GM12874 (cell line): ENCODE measurements at regions not wholly inside any gene's neighbourhood (a gene's known extent, or its start where the extent isn't known, plus 50 kb on each side); places are given as distances from the start of the nearest gene placed in this dataset.

Source experiments
- TF ChIP-seq, protein P1 (sequence below): IDR thresholded peaks from 2 replicates; pipeline ENCODE4 v1.5.1; 2011; ENCODE audit warnings: low read depth, mild to moderate bottlenecking, control low read depth, low read length, moderate library complexity; ENCODE audit not compliant: insufficient read depth

DNA sequence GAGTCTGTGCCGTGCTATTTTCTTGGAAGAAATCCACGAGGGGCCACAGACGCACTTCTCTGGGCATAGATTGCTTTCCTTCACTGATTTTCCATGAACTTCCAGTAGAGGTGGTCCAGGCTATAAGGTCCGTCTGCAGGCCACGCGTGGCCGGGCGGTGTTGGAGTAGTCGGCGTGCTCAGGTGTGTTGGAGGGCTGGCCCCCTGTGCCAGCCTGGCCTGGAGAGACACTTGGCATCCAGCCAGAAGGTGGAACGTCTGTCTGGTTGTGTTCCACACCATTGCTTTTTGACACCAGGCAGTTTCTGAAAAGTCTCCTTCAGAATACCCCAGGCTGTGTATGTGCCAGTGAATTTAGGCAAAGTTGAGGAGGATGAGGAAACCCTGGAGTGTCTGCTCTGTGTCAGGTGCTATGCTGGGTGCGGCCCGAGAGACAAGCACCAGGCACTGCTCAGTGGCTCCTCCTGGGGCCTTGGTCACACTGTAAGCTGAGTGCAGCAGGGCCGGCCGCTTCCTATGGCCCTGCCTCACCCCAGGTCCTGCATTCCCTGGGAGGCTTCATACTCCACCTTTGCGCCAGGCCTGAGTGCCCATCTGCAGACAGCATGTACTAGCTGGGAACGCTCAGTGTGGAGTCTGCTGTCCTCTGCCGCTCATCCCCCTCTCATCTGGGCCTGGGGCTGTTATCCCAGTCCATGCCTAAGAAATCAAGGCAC lies 52.1 kb upstream of the TAMM41 start:
- TF ChIP-seq, protein P1, sequence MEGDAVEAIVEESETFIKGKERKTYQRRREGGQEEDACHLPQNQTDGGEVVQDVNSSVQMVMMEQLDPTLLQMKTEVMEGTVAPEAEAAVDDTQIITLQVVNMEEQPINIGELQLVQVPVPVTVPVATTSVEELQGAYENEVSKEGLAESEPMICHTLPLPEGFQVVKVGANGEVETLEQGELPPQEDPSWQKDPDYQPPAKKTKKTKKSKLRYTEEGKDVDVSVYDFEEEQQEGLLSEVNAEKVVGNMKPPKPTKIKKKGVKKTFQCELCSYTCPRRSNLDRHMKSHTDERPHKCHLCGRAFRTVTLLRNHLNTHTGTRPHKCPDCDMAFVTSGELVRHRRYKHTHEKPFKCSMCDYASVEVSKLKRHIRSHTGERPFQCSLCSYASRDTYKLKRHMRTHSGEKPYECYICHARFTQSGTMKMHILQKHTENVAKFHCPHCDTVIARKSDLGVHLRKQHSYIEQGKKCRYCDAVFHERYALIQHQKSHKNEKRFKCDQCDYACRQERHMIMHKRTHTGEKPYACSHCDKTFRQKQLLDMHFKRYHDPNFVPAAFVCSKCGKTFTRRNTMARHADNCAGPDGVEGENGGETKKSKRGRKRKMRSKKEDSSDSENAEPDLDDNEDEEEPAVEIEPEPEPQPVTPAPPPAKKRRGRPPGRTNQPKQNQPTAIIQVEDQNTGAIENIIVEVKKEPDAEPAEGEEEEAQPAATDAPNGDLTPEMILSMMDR = no peak

DNA sequence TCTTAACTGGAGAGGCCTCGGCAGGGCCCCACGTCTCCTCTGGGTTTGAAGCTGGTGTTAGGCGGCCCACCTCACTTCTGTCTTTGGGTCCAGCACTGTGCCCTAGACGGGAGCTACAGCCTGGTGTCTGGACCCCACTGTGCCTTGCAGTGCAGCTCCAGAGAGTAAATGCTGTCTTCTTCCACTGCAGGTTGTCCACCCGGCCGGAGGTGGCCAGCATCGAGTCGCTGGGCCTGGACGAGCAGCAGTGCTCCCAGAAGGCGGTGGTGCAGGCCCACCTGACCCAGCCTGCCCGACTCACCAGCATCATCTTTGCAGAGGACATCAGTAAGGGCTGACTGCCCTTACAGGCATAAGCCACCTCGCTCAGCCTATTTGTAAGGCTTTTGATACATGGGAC lies 53.1 kb upstream of the TAMM41 start:
- TF ChIP-seq, protein P1 = no peak

DNA sequence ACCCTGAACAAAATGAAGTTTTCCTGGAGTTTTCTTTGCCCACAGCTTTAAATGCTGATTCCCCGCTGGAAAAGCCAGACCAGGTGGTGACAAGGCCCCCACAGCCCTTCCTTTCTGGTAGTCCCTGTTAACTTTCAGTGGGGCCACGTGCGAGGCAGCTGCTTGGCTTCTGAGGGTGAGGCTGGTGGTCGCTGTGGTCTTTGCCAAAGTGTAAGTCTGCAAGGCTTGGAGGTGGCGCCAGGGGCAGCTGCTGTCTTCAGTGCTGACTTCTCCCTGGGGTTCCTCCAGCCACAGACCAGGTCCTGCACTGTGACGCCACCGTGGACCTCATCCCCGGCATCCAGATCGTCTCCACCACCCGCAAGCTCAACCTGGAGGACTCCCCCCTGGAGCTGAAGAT lies 54.1 kb upstream of the TAMM41 start:
- TF ChIP-seq, protein P1 = no peak

DNA sequence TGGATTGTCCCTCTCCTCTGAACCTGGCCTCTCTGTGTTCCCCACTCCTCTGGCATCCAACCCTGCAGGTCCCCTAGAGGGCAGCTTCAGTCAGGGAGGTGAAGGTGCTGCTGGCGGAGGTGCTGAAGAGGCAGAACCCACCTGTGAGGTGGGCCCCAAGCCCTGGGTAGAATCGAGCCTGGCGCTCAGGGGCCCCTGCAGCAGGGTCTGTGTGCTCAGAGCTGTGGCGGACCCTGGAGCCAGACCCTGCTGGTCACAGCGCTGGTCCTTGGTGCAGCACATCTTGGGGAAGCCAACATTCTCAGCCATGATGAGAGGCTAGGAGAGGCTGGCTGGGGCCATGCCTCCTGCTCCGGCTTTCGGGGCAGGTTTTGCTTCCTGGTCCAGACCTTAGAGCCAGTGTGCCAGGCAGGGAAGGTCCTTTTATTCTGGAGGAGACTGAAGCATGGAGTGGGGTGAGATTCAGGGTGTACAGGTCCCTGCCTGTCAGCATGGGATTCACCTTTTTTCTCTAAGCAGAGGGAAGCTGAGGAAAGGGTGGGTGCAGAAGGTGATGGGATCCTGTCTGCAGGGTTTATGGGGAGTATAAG lies 54.7 kb upstream of the TAMM41 start:
- TF ChIP-seq, protein P1 = no peak

DNA sequence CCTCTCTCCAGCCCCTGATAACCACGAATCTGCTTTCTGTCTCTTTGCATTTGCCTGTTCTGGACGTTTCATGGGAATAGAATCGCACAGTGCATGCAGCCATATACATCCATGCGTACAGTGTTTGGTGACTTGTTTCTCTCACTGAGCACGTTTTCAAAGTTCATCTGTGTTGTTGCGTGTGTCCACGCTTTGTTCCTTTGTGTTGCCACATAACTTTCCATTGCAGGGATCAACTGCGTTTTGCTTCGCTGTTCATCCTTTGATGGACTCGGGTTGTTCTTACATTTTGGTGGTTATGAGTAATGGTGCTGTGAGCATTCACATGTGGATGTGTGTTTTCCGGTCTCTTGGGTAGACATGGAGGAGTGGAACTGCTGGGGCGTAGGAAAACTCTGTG lies 56.4 kb upstream of the TAMM41 start:
- TF ChIP-seq, protein P1 = no peak

DNA sequence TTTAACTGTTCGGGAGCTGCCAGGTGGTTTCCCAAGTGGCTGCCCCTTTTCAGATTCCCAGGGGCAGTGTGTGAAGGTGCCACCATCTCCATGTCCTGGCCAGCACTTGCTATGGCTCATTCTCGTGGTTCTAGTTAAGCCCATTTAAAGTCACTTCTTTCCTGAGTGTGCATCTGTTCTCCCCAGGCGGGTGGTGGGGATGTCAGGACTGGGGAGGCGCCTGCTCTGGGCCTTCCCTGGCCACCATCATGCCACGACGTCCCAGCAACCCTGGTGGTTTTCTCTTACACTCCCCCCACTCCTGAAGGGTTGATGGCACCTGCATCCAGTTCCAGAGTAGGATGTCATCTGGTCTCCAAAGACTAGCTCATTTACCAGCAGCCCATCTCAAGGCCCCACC lies 56.8 kb upstream of the TAMM41 start:
- TF ChIP-seq, protein P1 = no peak

DNA sequence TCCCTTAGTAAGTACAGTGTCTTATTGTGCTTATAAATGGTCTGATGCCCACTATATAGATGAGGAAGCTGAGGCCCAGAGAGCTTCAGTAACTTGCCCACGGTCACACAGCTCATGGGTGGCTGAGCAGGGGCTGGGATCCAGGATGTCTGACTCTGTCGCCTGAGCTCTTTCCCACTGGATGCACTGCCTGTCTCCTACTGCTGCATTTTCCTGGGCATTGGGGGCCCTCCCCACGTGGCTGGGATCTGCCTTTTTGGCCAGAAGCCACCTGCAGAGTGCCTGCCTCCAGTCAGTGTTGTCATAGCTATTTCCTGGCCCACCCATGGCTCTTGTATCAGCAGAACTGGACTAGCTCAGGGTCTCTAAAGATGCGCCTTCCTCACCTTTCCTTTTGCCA lies 57.5 kb upstream of the TAMM41 start:
- TF ChIP-seq, protein P1 = no peak
